ENCODE measurements at regions not wholly inside any gene's neighbourhood (a gene's known extent, or its start where the extent isn't known, plus 50 kb on each side); places are given as distances from the start of the nearest gene placed in this dataset.

DNA sequence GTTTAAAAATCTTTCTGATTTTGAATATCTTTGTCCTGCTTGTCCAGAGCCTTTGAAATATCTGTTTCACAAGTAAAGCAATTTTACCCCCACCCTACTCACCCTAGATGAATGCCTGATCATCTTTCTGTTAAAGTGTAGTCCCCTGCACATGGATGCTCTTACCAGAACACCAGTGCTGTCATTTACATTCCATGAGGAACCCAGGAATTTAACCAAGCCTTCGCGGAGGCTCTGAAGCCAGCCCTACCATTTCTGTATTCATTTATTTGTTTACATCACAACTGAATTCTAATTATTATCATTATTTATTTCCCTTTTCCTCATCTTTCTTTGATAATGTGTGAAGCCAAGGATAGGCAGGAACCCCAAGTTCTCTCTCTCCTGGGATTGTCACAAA lies 167.8 kb upstream of the MYO3A start:
- POLR2A ChIA-PET, result no interaction called here
- Mint-ChIP-seq H3K4me3 (no peak overlapping the region), H3K36me3 (ENCODE audit: low read depth) (no peaks in the 10 kb centered on the region), H3K27ac (no peak overlapping the region), H3K4me1 (ENCODE audit: low read depth) (no peaks in the 10 kb centered on the region), H3K27me3 (ENCODE audit: low read depth) (peaks cover 8% of the 10 kb centered on the region), H3K9me3 (ENCODE audit: insufficient read depth) (no peaks in the 10 kb centered on the region)
- DNase-seq (no peak), ATAC-seq (no peak)
- CTCF ChIA-PET, result no interaction called here

- Mint-ChIP-seq H3K4me3 (no peak overlapping the region), H3K27ac (no peak overlapping the region), H3K36me3 (ENCODE audit: low read depth) (no peaks in the 10 kb centered on the region), H3K9me3 (ENCODE audit: insufficient read depth) (no peaks in the 10 kb centered on the region), H3K4me1 (ENCODE audit: low read depth) (no peaks in the 10 kb centered on the region), H3K27me3 (ENCODE audit: low read depth) (peaks cover 8% of the 10 kb centered on the region)
- CTCF ChIA-PET, result interaction anchor here (0.7 kb wide), 1 partner anchor 1216 kb away, joined by 3 read pairs; no protein-coding TSS in a partner anchor
- no peak for DNase-seq
- POLR2A ChIA-PET, result no interaction called here
- no peak for ATAC-seq
Observed at GRCh38 chr10:25766687-25767221, 167.3 kb upstream of the MYO3A start.

GRCh38 chr10:25768167-25768566 lies 165.9 kb upstream of the MYO3A start:
- Mint-ChIP-seq H3K27ac (no peak overlapping the region), H3K4me1 (ENCODE audit: low read depth) (no peaks in the 10 kb centered on the region), H3K4me3 (no peak overlapping the region), H3K27me3 (ENCODE audit: low read depth) (peaks cover 8% of the 10 kb centered on the region), H3K36me3 (ENCODE audit: low read depth) (no peaks in the 10 kb centered on the region), H3K9me3 (ENCODE audit: insufficient read depth) (no peaks in the 10 kb centered on the region)
- POLR2A ChIA-PET, result no interaction called here
- DNase-seq, result no peak
- CTCF ChIA-PET, result no interaction called here
- no peak for ATAC-seq

DNA sequence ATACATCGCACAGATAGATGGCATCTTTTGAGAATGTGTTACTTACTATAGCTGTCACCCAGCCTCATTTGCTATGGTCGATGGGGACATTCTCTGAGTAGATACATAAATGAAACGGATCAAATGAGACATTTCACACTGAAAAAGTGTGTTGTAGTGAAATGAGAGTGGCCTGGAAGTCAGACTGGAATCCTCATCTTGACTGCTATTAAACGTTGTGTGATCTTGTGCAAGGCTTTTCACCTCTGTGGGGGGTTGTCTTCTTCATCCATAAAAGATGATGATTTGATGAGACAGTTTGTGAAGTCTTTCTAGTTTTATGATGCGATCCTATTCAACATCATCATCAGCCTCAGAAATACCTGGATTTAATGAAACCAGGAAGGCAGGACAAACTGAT lies 155.4 kb upstream of the MYO3A start:
- ATAC-seq, result no peak
- no peak overlapping the region for H3K4me3 Mint-ChIP-seq
- H3K9me3 Mint-ChIP-seq (ENCODE audit: insufficient read depth), result no peaks in the 10 kb centered on the region
- H3K27ac Mint-ChIP-seq, result no peak overlapping the region
- ChIA-PET POLR2A (no interaction called here), CTCF (no interaction called here)
- no peaks in the 10 kb centered on the region for H3K27me3 Mint-ChIP-seq (ENCODE audit: low read depth)
- DNase-seq, result no peak
- H3K4me1 Mint-ChIP-seq (ENCODE audit: low read depth), result no peaks in the 10 kb centered on the region
- H3K36me3 Mint-ChIP-seq (ENCODE audit: low read depth), result no peaks in the 10 kb centered on the region

- Mint-ChIP-seq H3K27me3 (ENCODE audit: low read depth) (no peaks in the 10 kb centered on the region), H3K36me3 (ENCODE audit: low read depth) (no peaks in the 10 kb centered on the region), H3K4me1 (ENCODE audit: low read depth) (no peaks in the 10 kb centered on the region), H3K9me3 (ENCODE audit: insufficient read depth) (no peaks in the 10 kb centered on the region), H3K4me3 (no peak overlapping the region), H3K27ac (no peak overlapping the region)
- ChIA-PET POLR2A (no interaction called here), CTCF (no interaction called here)
- no peak for ATAC-seq
- DNase-seq, result no peak
Observed at GRCh38 chr10:25786161-25786560, 147.9 kb upstream of the MYO3A start.

- H3K9me3 Mint-ChIP-seq (ENCODE audit: insufficient read depth), result no peaks in the 10 kb centered on the region
- no peaks in the 10 kb centered on the region for H3K4me1 Mint-ChIP-seq (ENCODE audit: low read depth)
- H3K27ac Mint-ChIP-seq, result no peak overlapping the region
- POLR2A ChIA-PET, result no interaction called here
- CTCF ChIA-PET, result no interaction called here
- no peaks in the 10 kb centered on the region for H3K27me3 Mint-ChIP-seq (ENCODE audit: low read depth)
- ATAC-seq (no peak), DNase-seq (no peak)
- H3K36me3 Mint-ChIP-seq (ENCODE audit: low read depth), result no peaks in the 10 kb centered on the region
- H3K4me3 Mint-ChIP-seq, result no peak overlapping the region
Observed at GRCh38 chr10:25786899-25787298, 147.1 kb upstream of the MYO3A start.

GRCh38 chr10:25797888-25798429 lies 136.1 kb upstream of the MYO3A start:
- ChIA-PET CTCF (no interaction called here), POLR2A (no interaction called here)
- no peaks in the 10 kb centered on the region for H3K9me3 Mint-ChIP-seq (ENCODE audit: insufficient read depth)
- H3K27me3 Mint-ChIP-seq (ENCODE audit: low read depth), result no peaks in the 10 kb centered on the region
- H3K4me3 Mint-ChIP-seq, result no peak overlapping the region
- DNase-seq (no peak), ATAC-seq (no peak)
- no peaks in the 10 kb centered on the region for H3K36me3 Mint-ChIP-seq (ENCODE audit: low read depth)
- no peaks in the 10 kb centered on the region for H3K4me1 Mint-ChIP-seq (ENCODE audit: low read depth)
- no peak overlapping the region for H3K27ac Mint-ChIP-seq

DNA sequence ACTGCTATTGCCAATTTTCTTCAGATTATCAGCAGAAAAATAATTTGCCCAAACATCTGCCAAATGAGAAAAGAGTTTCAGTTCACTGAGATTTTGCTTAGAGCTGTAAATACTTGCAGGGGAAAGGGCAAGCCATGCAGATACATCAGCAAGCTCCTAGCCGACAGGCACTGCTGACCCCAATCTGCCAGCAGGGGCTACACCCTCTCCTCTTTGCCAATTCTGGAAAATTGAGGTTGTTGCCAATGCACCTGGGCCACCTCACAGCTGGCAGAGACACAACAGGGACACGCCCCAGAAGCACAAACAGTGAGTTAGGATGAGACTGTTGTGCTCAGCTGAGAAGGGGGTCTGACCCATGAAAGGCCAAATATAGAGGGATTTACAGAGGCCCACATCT lies 129.5 kb upstream of the MYO3A start:
- H3K4me3 Mint-ChIP-seq, result no peak overlapping the region
- H3K27ac Mint-ChIP-seq, result no peak overlapping the region
- H3K9me3 Mint-ChIP-seq (ENCODE audit: insufficient read depth), result no peaks in the 10 kb centered on the region
- no peaks in the 10 kb centered on the region for H3K27me3 Mint-ChIP-seq (ENCODE audit: low read depth)
- ChIA-PET POLR2A (no interaction called here), CTCF (no interaction called here)
- no peaks in the 10 kb centered on the region for H3K4me1 Mint-ChIP-seq (ENCODE audit: low read depth)
- ATAC-seq (no peak), DNase-seq (no peak)
- H3K36me3 Mint-ChIP-seq (ENCODE audit: low read depth), result no peaks in the 10 kb centered on the region

DNA sequence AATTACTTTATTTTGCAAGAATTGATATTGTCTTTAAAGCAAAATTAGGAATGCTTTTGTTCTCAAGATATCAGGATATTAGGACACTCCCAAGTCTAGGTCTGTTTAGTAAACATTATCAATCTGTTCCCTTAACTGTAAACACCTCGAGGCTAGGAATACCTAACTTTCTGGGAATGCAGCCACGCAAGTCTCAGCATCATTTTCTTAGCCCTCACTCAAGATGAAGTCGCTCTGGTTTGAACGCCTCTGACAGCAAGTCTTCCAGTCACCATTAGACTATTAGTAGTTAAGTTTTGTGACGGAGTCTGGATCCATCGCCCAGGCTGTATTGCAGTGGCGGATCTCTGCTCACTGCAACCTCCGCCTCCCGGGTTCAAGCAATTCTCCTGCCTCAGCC lies 128.0 kb upstream of the MYO3A start:
- H3K4me1 Mint-ChIP-seq (ENCODE audit: low read depth), result no peaks in the 10 kb centered on the region
- no peaks in the 10 kb centered on the region for H3K9me3 Mint-ChIP-seq (ENCODE audit: insufficient read depth)
- CTCF ChIA-PET, result no interaction called here
- H3K36me3 Mint-ChIP-seq (ENCODE audit: low read depth), result no peaks in the 10 kb centered on the region
- no peak overlapping the region for H3K27ac Mint-ChIP-seq
- POLR2A ChIA-PET, result no interaction called here
- DNase-seq (no peak), ATAC-seq (no peak)
- no peak overlapping the region for H3K4me3 Mint-ChIP-seq
- H3K27me3 Mint-ChIP-seq (ENCODE audit: low read depth), result no peaks in the 10 kb centered on the region

- CTCF ChIA-PET, result no interaction called here
- POLR2A ChIA-PET, result no interaction called here
- no peak overlapping the region for H3K27ac Mint-ChIP-seq
- ATAC-seq (no peak), DNase-seq (no peak)
- H3K4me1 Mint-ChIP-seq (ENCODE audit: low read depth), result no peaks in the 10 kb centered on the region
- no peaks in the 10 kb centered on the region for H3K36me3 Mint-ChIP-seq (ENCODE audit: low read depth)
- H3K27me3 Mint-ChIP-seq (ENCODE audit: low read depth), result no peaks in the 10 kb centered on the region
- H3K9me3 Mint-ChIP-seq (ENCODE audit: insufficient read depth), result no peaks in the 10 kb centered on the region
- no peak overlapping the region for H3K4me3 Mint-ChIP-seq
Observed at GRCh38 chr10:25808372-25808771, 125.7 kb upstream of the MYO3A start.

GRCh38 chr10:25811052-25811685 lies 122.9 kb upstream of the MYO3A start:
- Mint-ChIP-seq H3K9me3 (ENCODE audit: insufficient read depth) (no peaks in the 10 kb centered on the region), H3K4me1 (ENCODE audit: low read depth) (no peaks in the 10 kb centered on the region), H3K36me3 (ENCODE audit: low read depth) (no peaks in the 10 kb centered on the region), H3K27ac (no peak overlapping the region), H3K4me3 (no peak overlapping the region), H3K27me3 (ENCODE audit: low read depth) (no peaks in the 10 kb centered on the region)
- ATAC-seq (no peak), DNase-seq (no peak)
- ChIA-PET POLR2A (no interaction called here), CTCF (interaction anchor here (1.9 kb wide), 1 partner anchor 10 kb away, joined by 4 read pairs; no protein-coding TSS in a partner anchor)

- H3K27ac Mint-ChIP-seq, result no peak overlapping the region
- no peaks in the 10 kb centered on the region for H3K9me3 Mint-ChIP-seq (ENCODE audit: insufficient read depth)
- POLR2A ChIA-PET, result no interaction called here
- H3K4me1 Mint-ChIP-seq (ENCODE audit: low read depth), result no peaks in the 10 kb centered on the region
- no peaks in the 10 kb centered on the region for H3K36me3 Mint-ChIP-seq (ENCODE audit: low read depth)
- H3K27me3 Mint-ChIP-seq (ENCODE audit: low read depth), result no peaks in the 10 kb centered on the region
- no peak overlapping the region for H3K4me3 Mint-ChIP-seq
- DNase-seq (no peak), ATAC-seq (no peak)
- CTCF ChIA-PET, result interaction anchor here (0.6 kb wide), 1 partner anchor 55 kb away, joined by 3 read pairs; no protein-coding TSS in a partner anchor
Observed at GRCh38 chr10:25813511-25813910, 120.5 kb upstream of the MYO3A start.

GRCh38 chr10:25815236-25815635 lies 118.8 kb upstream of the MYO3A start:
- H3K27ac Mint-ChIP-seq, result no peak overlapping the region
- no peak overlapping the region for H3K4me3 Mint-ChIP-seq
- ATAC-seq (no peak), DNase-seq (no peak)
- no peaks in the 10 kb centered on the region for H3K27me3 Mint-ChIP-seq (ENCODE audit: low read depth)
- ChIA-PET CTCF (no interaction called here), POLR2A (interaction anchor here (0.6 kb wide), 1 partner anchor 733 kb away, joined by 4 read pairs; no protein-coding TSS in a partner anchor)
- no peaks in the 10 kb centered on the region for H3K36me3 Mint-ChIP-seq (ENCODE audit: low read depth)
- peaks cover 3% of the 10 kb centered on the region for H3K9me3 Mint-ChIP-seq (ENCODE audit: insufficient read depth)
- H3K4me1 Mint-ChIP-seq (ENCODE audit: low read depth), result no peaks in the 10 kb centered on the region
